MM.1S (cell line): ENCODE measurements at regions not wholly inside any gene's neighbourhood (a gene's known extent, or its start where the extent isn't known, plus 50 kb on each side); places are given as distances from the start of the nearest gene placed in this dataset.
A peak's percentile ranks its signal among the peaks of the same experiment; 100 is the strongest.

Source experiments
- DNase-seq: peaks from one replicate; pipeline ENCODE4 v3.0.0-alpha.2; 2015
- H2AFZ ChIP-seq: fragments of 300-600 bp; sonication (generic); 2 replicates; pipeline ENCODE4 v1.6.0; 2016; ENCODE audit warnings: antibody characterized with exemption, low read length
- H3F3A ChIP-seq: fragments of 300-600 bp; sonication (generic); 2 replicates; pipeline ENCODE4 v1.6.1; 2016; ENCODE audit warnings: mild to moderate bottlenecking, antibody characterized with exemption, low read length, moderate library complexity, mixed read lengths; ENCODE audit not compliant: insufficient read depth
- H3K27ac ChIP-seq: fragments of 300-600 bp; sonication (generic); 2 replicates; pipeline ENCODE4 v1.5.1; 2016; ENCODE audit warnings: mild to moderate bottlenecking, low read length
- H3K27me3 ChIP-seq: fragments of 300-600 bp; sonication (generic); replicated peaks from 2 replicates; pipeline ENCODE4 v1.6.0; 2016; ENCODE audit warnings: low read length; ENCODE audit not compliant: insufficient read depth
- H3K36me3 ChIP-seq: fragments of 300-600 bp; sonication (generic); replicated peaks from 2 replicates; pipeline ENCODE4 v1.6.1; 2016; ENCODE audit warnings: mild to moderate bottlenecking, low read length, mixed read lengths; ENCODE audit not compliant: insufficient read depth
- H3K4me1 ChIP-seq: fragments of 300-600 bp; sonication (generic); 2 replicates; pipeline ENCODE4 v1.6.1; 2016; ENCODE audit warnings: low read length, mixed read lengths
- H3K4me2 ChIP-seq: fragments of 300-600 bp; sonication (generic); 2 replicates; pipeline ENCODE4 v1.6.0; 2016; ENCODE audit warnings: low read depth, low read length
- H3K4me3 ChIP-seq: fragments of 300-600 bp; sonication (generic); 2 replicates; pipeline ENCODE4 v1.5.1; 2016; ENCODE audit warnings: low read length, mixed read lengths
- H3K79me2 ChIP-seq: fragments of 300-600 bp; sonication (generic); 2 replicates; pipeline ENCODE4 v1.6.1; 2016; ENCODE audit warnings: mixed run types, low read length, mixed read lengths
- H3K9ac ChIP-seq: fragments of 300-600 bp; sonication (generic); 2 replicates; pipeline ENCODE4 v1.6.1; 2016; ENCODE audit warnings: low read length, mixed read lengths
- H3K9me2 ChIP-seq: fragments of 300-600 bp; sonication (generic); replicated peaks from 2 replicates; pipeline ENCODE4 v1.6.1; 2016; ENCODE audit warnings: mild to moderate bottlenecking, low read length, mixed read lengths; ENCODE audit not compliant: insufficient read depth
- H3K9me3 ChIP-seq: fragments of 300-600 bp; sonication (generic); replicated peaks from 2 replicates; pipeline ENCODE4 v1.6.1; 2016; ENCODE audit warnings: mild to moderate bottlenecking, low read length, mixed read lengths; ENCODE audit not compliant: insufficient read depth
- H4K20me1 ChIP-seq: fragments of 300-600 bp; sonication (generic); 2 replicates; pipeline ENCODE4 v1.6.1; 2016; ENCODE audit warnings: mild to moderate bottlenecking, low read length, moderate library complexity, mixed read lengths; ENCODE audit not compliant: insufficient read depth
- CTCF ChIP-seq: fragments of 300-600 bp; sonication (generic); IDR thresholded peaks from 2 replicates; pipeline ENCODE4 v1.5.1; 2016; ENCODE audit warnings: antibody characterized with exemption, low read length, mixed read lengths
- EZH2 ChIP-seq: fragments of 300-600 bp; sonication (generic); optimal IDR thresholded peaks from 2 replicates; pipeline ENCODE3; 2017; ENCODE audit warnings: low read depth, mild to moderate bottlenecking, antibody characterized with exemption, low read length, mixed read lengths
- EZH2phosphoT487 ChIP-seq: fragments of 300-600 bp; sonication (generic); IDR thresholded peaks from 2 replicates; pipeline ENCODE4 v1.6.1; 2018; ENCODE audit warnings: antibody characterized with exemption, low read length

- TF ChIP-seq CTCF (no peak), EZH2 (no peak), EZH2phosphoT487 (no peak)
- no peaks in the 10 kb centered on the region for H3K9me3 ChIP-seq
- no peak overlapping the region for H3K27ac ChIP-seq
- H3K27me3 ChIP-seq, result no peaks in the 10 kb centered on the region
- no peaks in the 10 kb centered on the region for H3F3A ChIP-seq
- no peaks in the 10 kb centered on the region for H3K36me3 ChIP-seq
- peak; percentile 53 for DNase-seq
- no peaks in the 10 kb centered on the region for H4K20me1 ChIP-seq
- no peak overlapping the region for H2AFZ ChIP-seq
- H3K4me1 ChIP-seq, result peaks cover 16% of the 10 kb centered on the region
- no peak overlapping the region for H3K9ac ChIP-seq
- H3K9me2 ChIP-seq, result no peaks in the 10 kb centered on the region
- H3K4me3 ChIP-seq, result no peak overlapping the region
- H3K79me2 ChIP-seq, result no peaks in the 10 kb centered on the region
- H3K4me2 ChIP-seq, result peak overlapping the region; percentile 5; the same call in 1 of the 2 replicates
These were observed 208.3 kb downstream of the SPATA31D1 start for GRCh38 chr9:82196622-82197441.

- no peak for DNase-seq
- H2AFZ ChIP-seq, result no peak overlapping the region
- no peaks in the 10 kb centered on the region for H3K36me3 ChIP-seq
- H3K4me1 ChIP-seq, result peaks cover 13% of the 10 kb centered on the region
- H3K9me3 ChIP-seq, result no peaks in the 10 kb centered on the region
- no peaks in the 10 kb centered on the region for H3F3A ChIP-seq
- H3K79me2 ChIP-seq, result no peaks in the 10 kb centered on the region
- no peaks in the 10 kb centered on the region for H3K27me3 ChIP-seq
- H4K20me1 ChIP-seq, result no peaks in the 10 kb centered on the region
- H3K4me3 ChIP-seq, result no peak overlapping the region
- no peak overlapping the region for H3K4me2 ChIP-seq
- no peaks in the 10 kb centered on the region for H3K9me2 ChIP-seq
- TF ChIP-seq EZH2, result no peak
- no peak for TF ChIP-seq EZH2phosphoT487
- no peak for TF ChIP-seq CTCF
- H3K9ac ChIP-seq, result no peak overlapping the region
- H3K27ac ChIP-seq, result no peak overlapping the region
These were observed 212.6 kb downstream of the SPATA31D1 start for GRCh38 chr9:82201196-82201595.

- H3K9me3 ChIP-seq, result no peaks in the 10 kb centered on the region
- no peaks in the 10 kb centered on the region for H3K9me2 ChIP-seq
- no peak for TF ChIP-seq CTCF
- TF ChIP-seq EZH2, result no peak
- TF ChIP-seq EZH2phosphoT487, result no peak
These were observed 214.2 kb downstream of the SPATA31D1 start for GRCh38 chr9:82202808-82203207.

More at GRCh38 chr9:82202808-82203207, 214.2 kb downstream of the SPATA31D1 start:
- no peaks in the 10 kb centered on the region for H4K20me1 ChIP-seq
- no peaks in the 10 kb centered on the region for H3K27me3 ChIP-seq
- no peaks in the 10 kb centered on the region for H3K36me3 ChIP-seq
- no peak overlapping the region for H3K4me3 ChIP-seq
- H3K79me2 ChIP-seq, result no peaks in the 10 kb centered on the region
- no peak overlapping the region for H3K9ac ChIP-seq
- no peak for DNase-seq
- H3K27ac ChIP-seq, result no peak overlapping the region
- H2AFZ ChIP-seq, result no peak overlapping the region
- no peaks in the 10 kb centered on the region for H3F3A ChIP-seq
- no peak overlapping the region for H3K4me2 ChIP-seq
- no peaks in the 10 kb centered on the region for H3K4me1 ChIP-seq
